Type B pancreatic cell (in vitro differentiated cells): ENCODE measurements at regions not wholly inside any gene's neighbourhood (a gene's known extent, or its start where the extent isn't known, plus 50 kb on each side); places are given as distances from the start of the nearest gene placed in this dataset.

Source experiments
- DNase-seq: peaks from one replicate; pipeline ENCODE4 v3.0.0; 2021; ENCODE audit warnings: mixed read lengths; ENCODE audit not compliant: unreplicated experiment; ENCODE audit errors: extremely low spot score
- H3K27ac Mint-ChIP-seq: 2 replicates; pipeline ENCODE4 v1.8.0; 2021; ENCODE audit warnings: mild to moderate bottlenecking, mixed read lengths
- H3K27me3 Mint-ChIP-seq: 2 replicates; pipeline ENCODE4 v1.8.0; 2021; ENCODE audit warnings: mixed read lengths
- H3K36me3 Mint-ChIP-seq: 2 replicates; pipeline ENCODE4 v1.8.0; 2021; ENCODE audit warnings: mixed read lengths
- H3K4me1 Mint-ChIP-seq: one replicate; pipeline ENCODE4 v1.8.0; 2021; ENCODE audit warnings: mixed read lengths; ENCODE audit not compliant: unreplicated experiment
- H3K4me3 Mint-ChIP-seq: 2 replicates; pipeline ENCODE4 v1.8.0; 2021; ENCODE audit warnings: mild to moderate bottlenecking, mixed read lengths
- H3K9me3 Mint-ChIP-seq: 2 replicates; pipeline ENCODE4 v1.8.0; 2021; ENCODE audit warnings: mixed read lengths
- CTCF ChIP-seq: fragments of 200-600 bp; sonication (generic); conservative IDR thresholded peaks from 2 replicates; pipeline ENCODE4 v1.5.0; 2021; ENCODE audit warnings: antibody characterized with exemption, mild to moderate bottlenecking

GRCh38 chr10:130808243-130808642 is 503.3 kb downstream of the TCERG1L start:
- peak; percentile 40 for DNase-seq
- Mint-ChIP-seq H3K4me1 (no peaks in the 10 kb centered on the region), H3K4me3 (no peak overlapping the region), H3K27ac (no peak overlapping the region), H3K9me3 (no peaks in the 10 kb centered on the region), H3K36me3 (no peaks in the 10 kb centered on the region), H3K27me3 (peaks cover 6% of the 10 kb centered on the region)
- TF ChIP-seq CTCF, result no peak

- Mint-ChIP-seq H3K36me3 (no peaks in the 10 kb centered on the region), H3K27me3 (peaks cover 6% of the 10 kb centered on the region), H3K4me1 (no peaks in the 10 kb centered on the region), H3K4me3 (no peak overlapping the region), H3K27ac (no peak overlapping the region), H3K9me3 (no peaks in the 10 kb centered on the region)
- TF ChIP-seq CTCF, result no peak
- DNase-seq, result peak; percentile 37
Measured at GRCh38 chr10:130808686-130809085, 502.8 kb downstream of the TCERG1L start.

GRCh38 chr10:130809181-130809580 is 502.3 kb downstream of the TCERG1L start:
- Mint-ChIP-seq H3K4me3 (no peak overlapping the region), H3K27me3 (peaks cover 6% of the 10 kb centered on the region), H3K36me3 (no peaks in the 10 kb centered on the region), H3K27ac (no peak overlapping the region), H3K4me1 (no peaks in the 10 kb centered on the region), H3K9me3 (no peaks in the 10 kb centered on the region)
- no peak for TF ChIP-seq CTCF
- DNase-seq, result peak; percentile 49

GRCh38 chr10:130809761-130810515 is 501.6 kb downstream of the TCERG1L start:
- Mint-ChIP-seq H3K27me3 (peaks cover 4% of the 10 kb centered on the region), H3K36me3 (no peaks in the 10 kb centered on the region), H3K9me3 (no peaks in the 10 kb centered on the region), H3K27ac (no peak overlapping the region), H3K4me1 (no peaks in the 10 kb centered on the region), H3K4me3 (no peak overlapping the region)
- DNase-seq, result peak; percentile 69
- no peak for TF ChIP-seq CTCF

DNA sequence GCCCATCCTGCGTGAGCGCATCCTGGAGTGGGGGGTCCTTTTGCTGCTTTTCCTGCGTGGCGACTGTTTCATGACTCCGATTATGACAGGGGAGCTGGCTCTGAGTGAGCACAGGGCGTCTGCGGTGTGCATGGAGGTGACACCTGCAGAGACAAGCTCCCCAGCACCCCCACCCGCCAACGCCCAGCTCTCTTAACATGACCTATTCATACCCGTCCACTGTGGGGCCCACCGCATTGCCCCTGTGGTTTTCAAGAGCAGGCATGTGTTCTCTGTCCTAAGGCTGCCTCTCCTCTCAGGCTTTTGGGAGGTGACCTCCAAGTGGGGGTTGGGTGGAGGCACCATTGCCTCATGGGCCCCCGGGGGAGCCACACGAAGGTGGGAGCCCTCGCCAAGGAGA is 500.7 kb downstream of the TCERG1L start:
- Mint-ChIP-seq H3K27ac (no peak overlapping the region), H3K27me3 (peaks cover 4% of the 10 kb centered on the region), H3K9me3 (no peaks in the 10 kb centered on the region), H3K4me3 (no peak overlapping the region), H3K4me1 (no peaks in the 10 kb centered on the region), H3K36me3 (no peaks in the 10 kb centered on the region)
- DNase-seq, result peak; percentile 55
- no peak for TF ChIP-seq CTCF
